ENCODE measurements at regions not wholly inside any gene's neighbourhood (a gene's known extent, or its start where the extent isn't known, plus 50 kb on each side); places are given as distances from the start of the nearest gene placed in this dataset.

DNA sequence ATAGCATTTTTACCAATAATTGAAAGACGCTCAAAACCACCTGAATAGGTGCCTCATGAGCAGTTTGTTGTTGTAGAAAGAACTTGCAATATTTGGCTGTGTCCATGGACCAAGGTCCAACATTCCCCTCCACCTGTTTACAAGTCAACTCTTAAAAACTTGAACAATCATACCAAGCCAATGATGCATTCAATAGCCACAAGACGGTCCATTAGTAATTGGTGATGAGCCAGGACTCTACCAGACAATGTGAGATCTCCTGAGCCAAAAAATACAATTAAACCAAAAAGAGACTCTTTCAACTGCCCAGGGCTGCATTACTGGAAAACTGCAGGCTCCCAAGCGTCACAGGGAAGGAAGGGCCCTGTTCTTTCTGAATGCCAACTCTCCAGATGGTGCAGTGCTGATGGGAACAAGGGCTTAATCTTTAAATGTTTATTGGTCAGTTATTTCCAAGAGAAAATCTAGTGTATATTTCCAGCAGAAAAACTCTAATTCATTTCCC is 118.8 kb upstream of the EPB41L3 start:
- in situ Hi-C loops (cut with HindIII; ENCODE audit: low pct_unique_long_range_greater_than_20kb, low sequenced_read_pairs) (no loop called here), intact Hi-C loops (cut with micrococcal nuclease; ENCODE audit: unreplicated experiment) (no loop called here)
- CTCF ChIA-PET: no interaction called here
- Histone ChIP-seq H3K4me3 (ENCODE audit: low read depth in 2 of 2, low read length in 2 of 2) (no peak overlapping the region), H3K9me3 (ENCODE audit: control insufficient read depth, insufficient read depth, low read depth, low read length) (no peaks in the 10 kb centered on the region), H3K4me1 (ENCODE audit: control insufficient read depth, insufficient read depth, low read length) (no peaks in the 10 kb centered on the region), H3K27me3 (ENCODE audit: control insufficient read depth, insufficient read depth, low read length) (no peaks in the 10 kb centered on the region), H3K36me3 (ENCODE audit: control insufficient read depth, insufficient read depth, low read length) (no peaks in the 10 kb centered on the region), H3K27ac (ENCODE audit: low read length) (no peak overlapping the region)
- no TSS peak for BruUV-seq (replicated peaks)
- DNase-seq (ENCODE audit: low read depth, low spot score) (no peak), ATAC-seq (no peak)
- TF ChIP-seq CTCF (IDR thresholded peaks at IDR 0.05): no peak
- TF ChIP-seq, protein P1, sequence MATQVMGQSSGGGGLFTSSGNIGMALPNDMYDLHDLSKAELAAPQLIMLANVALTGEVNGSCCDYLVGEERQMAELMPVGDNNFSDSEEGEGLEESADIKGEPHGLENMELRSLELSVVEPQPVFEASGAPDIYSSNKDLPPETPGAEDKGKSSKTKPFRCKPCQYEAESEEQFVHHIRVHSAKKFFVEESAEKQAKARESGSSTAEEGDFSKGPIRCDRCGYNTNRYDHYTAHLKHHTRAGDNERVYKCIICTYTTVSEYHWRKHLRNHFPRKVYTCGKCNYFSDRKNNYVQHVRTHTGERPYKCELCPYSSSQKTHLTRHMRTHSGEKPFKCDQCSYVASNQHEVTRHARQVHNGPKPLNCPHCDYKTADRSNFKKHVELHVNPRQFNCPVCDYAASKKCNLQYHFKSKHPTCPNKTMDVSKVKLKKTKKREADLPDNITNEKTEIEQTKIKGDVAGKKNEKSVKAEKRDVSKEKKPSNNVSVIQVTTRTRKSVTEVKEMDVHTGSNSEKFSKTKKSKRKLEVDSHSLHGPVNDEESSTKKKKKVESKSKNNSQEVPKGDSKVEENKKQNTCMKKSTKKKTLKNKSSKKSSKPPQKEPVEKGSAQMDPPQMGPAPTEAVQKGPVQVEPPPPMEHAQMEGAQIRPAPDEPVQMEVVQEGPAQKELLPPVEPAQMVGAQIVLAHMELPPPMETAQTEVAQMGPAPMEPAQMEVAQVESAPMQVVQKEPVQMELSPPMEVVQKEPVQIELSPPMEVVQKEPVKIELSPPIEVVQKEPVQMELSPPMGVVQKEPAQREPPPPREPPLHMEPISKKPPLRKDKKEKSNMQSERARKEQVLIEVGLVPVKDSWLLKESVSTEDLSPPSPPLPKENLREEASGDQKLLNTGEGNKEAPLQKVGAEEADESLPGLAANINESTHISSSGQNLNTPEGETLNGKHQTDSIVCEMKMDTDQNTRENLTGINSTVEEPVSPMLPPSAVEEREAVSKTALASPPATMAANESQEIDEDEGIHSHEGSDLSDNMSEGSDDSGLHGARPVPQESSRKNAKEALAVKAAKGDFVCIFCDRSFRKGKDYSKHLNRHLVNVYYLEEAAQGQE (IDR thresholded peaks at IDR 0.05; ENCODE audit: insufficient read depth in 1 of 2, low read depth in 2 of 2, low read length in 1 of 2): no peak
- TF ChIP-seq POLR2AphosphoS5 (IDR thresholded peaks at IDR 0.05; ENCODE audit: low read depth, low read length): no peak
- no peak for TF ChIP-seq TCF7L2 (IDR thresholded peaks at IDR 0.05; ENCODE audit: low read depth, low read length)
- TF ChIP-seq SIN3A (IDR thresholded peaks at IDR 0.05; ENCODE audit: borderline replicate concordance, insufficient read depth, low read depth, low read length): no peak
- POLR2A ChIA-PET: no interaction called here

- no peak for ATAC-seq
- POLR2A ChIA-PET: no interaction called here
- no peak for DNase-seq (ENCODE audit: low read depth, low spot score)
- H3K9me3 ChIP-seq (ENCODE audit: control insufficient read depth, insufficient read depth, low read depth, low read length): no peaks in the 10 kb centered on the region
- TF ChIP-seq, protein P1 (IDR thresholded peaks at IDR 0.05; ENCODE audit: insufficient read depth in 1 of 2, low read depth in 2 of 2, low read length in 1 of 2): no peak
- TF ChIP-seq TCF7L2 (IDR thresholded peaks at IDR 0.05; ENCODE audit: low read depth, low read length) (no peak), CTCF (IDR thresholded peaks at IDR 0.05) (no peak), POLR2AphosphoS5 (IDR thresholded peaks at IDR 0.05; ENCODE audit: low read depth, low read length) (no peak), SIN3A (IDR thresholded peaks at IDR 0.05; ENCODE audit: borderline replicate concordance, insufficient read depth, low read depth, low read length) (no peak)
- CTCF ChIA-PET: no interaction called here
- H3K4me3 ChIP-seq (ENCODE audit: low read depth in 2 of 2, low read length in 2 of 2): no peak overlapping the region
- no TSS peak for BruUV-seq (replicated peaks)
- no peaks in the 10 kb centered on the region for H3K4me1 ChIP-seq (ENCODE audit: control insufficient read depth, insufficient read depth, low read length)
- H3K36me3 ChIP-seq (ENCODE audit: control insufficient read depth, insufficient read depth, low read length): no peaks in the 10 kb centered on the region
- H3K27me3 ChIP-seq (ENCODE audit: control insufficient read depth, insufficient read depth, low read length): no peaks in the 10 kb centered on the region
- intact Hi-C loops (cut with micrococcal nuclease; ENCODE audit: unreplicated experiment): no loop called here
- in situ Hi-C loops (cut with HindIII; ENCODE audit: low pct_unique_long_range_greater_than_20kb, low sequenced_read_pairs): no loop called here
- no peak overlapping the region for H3K27ac ChIP-seq (ENCODE audit: low read length)
Measured at GRCh38 chr18:5661179-5661578, 117.4 kb upstream of the EPB41L3 start.

Measured in Panc1 (cell line).